T-helper 1 cell treated with Interleukin-12 subunit alpha and Interleukin-12 subunit beta and Interleukin-4 antibody, amounts not matched to agents 30 μg/mL and 1 μg/mL, for 36 hours (primary cell): ENCODE measurements at regions not wholly inside any gene's neighbourhood (a gene's known extent, or its start where the extent isn't known, plus 50 kb on each side); places are given as distances from the start of the nearest gene placed in this dataset.
"Not testable (repeated sequence)": the region's sequence is repeated elsewhere in the genome, so short reads cannot be mapped to it uniquely, and the experiment has no call there.

Experiments used
- H3K27ac Mint-ChIP-seq: one replicate; pipeline ENCODE4 v1.8.0; 2021; ENCODE audit warnings: mild to moderate bottlenecking, mixed read lengths
- H3K27me3 Mint-ChIP-seq: one replicate; pipeline ENCODE4 v1.8.0; 2021; ENCODE audit warnings: low read depth, mixed read lengths
- H3K36me3 Mint-ChIP-seq: one replicate; pipeline ENCODE4 v1.8.0; 2021; ENCODE audit warnings: low read depth, mixed read lengths
- H3K4me1 Mint-ChIP-seq: one replicate; pipeline ENCODE4 v1.8.0; 2021; ENCODE audit warnings: low read depth, mixed read lengths
- H3K4me3 Mint-ChIP-seq: one replicate; pipeline ENCODE4 v1.8.0; 2021; ENCODE audit warnings: mild to moderate bottlenecking, moderate library complexity, mixed read lengths
- H3K9me3 Mint-ChIP-seq: one replicate; pipeline ENCODE4 v1.8.0; 2021; ENCODE audit warnings: mixed read lengths

DNA sequence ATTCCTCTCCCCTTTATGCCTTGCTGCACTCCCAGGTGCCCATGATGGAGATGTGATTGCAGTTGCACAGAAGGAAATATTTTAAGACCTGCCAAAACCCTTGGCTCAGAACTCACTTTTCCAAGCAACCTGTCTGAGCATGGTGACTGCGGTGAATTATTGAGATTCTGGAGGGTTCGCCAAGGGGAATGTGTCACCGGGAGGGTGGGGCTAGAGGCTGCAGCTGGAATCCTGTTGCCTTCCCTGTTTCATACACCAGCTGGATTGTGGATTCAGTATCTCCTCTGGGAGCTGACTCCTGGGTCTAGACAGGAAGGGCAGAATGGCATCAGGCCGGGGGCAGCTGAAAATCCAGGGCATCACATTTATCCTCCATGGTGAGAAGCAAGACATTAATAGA, 527.2 kb downstream of the TMEM114 start:
- Mint-ChIP-seq H3K36me3 (peaks cover 2% of the 10 kb centered on the region), H3K27ac (no peak overlapping the region), H3K4me1 (no peaks in the 10 kb centered on the region), H3K4me3 (no peak overlapping the region), H3K9me3 (peaks cover 34% of the 10 kb centered on the region), H3K27me3 (no peaks in the 10 kb centered on the region)

DNA sequence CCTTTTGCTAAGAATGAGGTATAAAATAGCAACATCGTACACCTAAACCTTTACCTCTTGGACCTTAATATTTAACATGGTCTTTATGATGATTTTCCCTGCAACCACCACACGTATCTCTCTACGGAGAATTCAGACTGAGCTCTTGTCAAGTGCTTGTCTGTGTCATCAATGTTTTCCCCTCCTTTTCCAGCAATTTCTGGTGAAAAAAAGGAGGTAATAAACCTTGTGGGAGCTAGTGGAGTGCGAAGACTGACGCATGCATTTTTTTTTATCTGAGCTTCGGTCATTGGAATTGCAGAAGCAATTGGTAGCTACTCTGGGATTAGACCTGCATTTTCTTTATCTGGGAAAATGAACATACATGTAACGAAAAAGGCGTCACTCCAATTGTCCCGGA, 527.6 kb downstream of the TMEM114 start:
- Mint-ChIP-seq H3K27me3 (no peaks in the 10 kb centered on the region), H3K27ac (no peak overlapping the region), H3K36me3 (peaks cover 2% of the 10 kb centered on the region), H3K9me3 (peaks cover 32% of the 10 kb centered on the region), H3K4me3 (no peak overlapping the region), H3K4me1 (no peaks in the 10 kb centered on the region)

GRCh38 chr16:8055761-8056160, 534.5 kb downstream of the TMEM114 start:
- no peak overlapping the region for H3K4me3 Mint-ChIP-seq
- no peaks in the 10 kb centered on the region for H3K27me3 Mint-ChIP-seq
- peaks cover 44% of the 10 kb centered on the region for H3K9me3 Mint-ChIP-seq
- H3K4me1 Mint-ChIP-seq = no peaks in the 10 kb centered on the region
- H3K36me3 Mint-ChIP-seq = no peaks in the 10 kb centered on the region
- H3K27ac Mint-ChIP-seq = no peak overlapping the region

- no peak overlapping the region for H3K4me3 Mint-ChIP-seq
- no peaks in the 10 kb centered on the region for H3K27me3 Mint-ChIP-seq
- H3K36me3 Mint-ChIP-seq = no peaks in the 10 kb centered on the region
- H3K4me1 Mint-ChIP-seq = no peaks in the 10 kb centered on the region
- H3K9me3 Mint-ChIP-seq = peaks cover 44% of the 10 kb centered on the region
- no peak overlapping the region for H3K27ac Mint-ChIP-seq
Observed at GRCh38 chr16:8053437-8053836, 536.9 kb downstream of the TMEM114 start.

GRCh38 chr16:8048433-8048832, 541.9 kb downstream of the TMEM114 start:
- Mint-ChIP-seq H3K27ac (no peak overlapping the region), H3K4me3 (no peak overlapping the region), H3K36me3 (no peaks in the 10 kb centered on the region), H3K9me3 (peaks cover 34% of the 10 kb centered on the region), H3K4me1 (no peaks in the 10 kb centered on the region), H3K27me3 (no peaks in the 10 kb centered on the region)

GRCh38 chr16:8047736-8048135, 542.6 kb downstream of the TMEM114 start:
- Mint-ChIP-seq H3K4me3 (no peak overlapping the region), H3K27me3 (no peaks in the 10 kb centered on the region), H3K9me3 (peaks cover 33% of the 10 kb centered on the region), H3K27ac (no peak overlapping the region), H3K36me3 (no peaks in the 10 kb centered on the region), H3K4me1 (no peaks in the 10 kb centered on the region)

GRCh38 chr16:8044796-8045195, 545.5 kb downstream of the TMEM114 start:
- no peaks in the 10 kb centered on the region for H3K27me3 Mint-ChIP-seq
- H3K4me3 Mint-ChIP-seq = no peak overlapping the region
- H3K27ac Mint-ChIP-seq = no peak overlapping the region
- H3K36me3 Mint-ChIP-seq = no peaks in the 10 kb centered on the region
- peaks cover 27% of the 10 kb centered on the region for H3K9me3 Mint-ChIP-seq
- H3K4me1 Mint-ChIP-seq = no peaks in the 10 kb centered on the region

GRCh38 chr16:8032406-8032805, 557.9 kb downstream of the TMEM114 start:
- H3K4me3 Mint-ChIP-seq = no peak overlapping the region
- no peaks in the 10 kb centered on the region for H3K27me3 Mint-ChIP-seq
- peaks cover 32% of the 10 kb centered on the region for H3K9me3 Mint-ChIP-seq
- no peak overlapping the region for H3K27ac Mint-ChIP-seq
- H3K4me1 Mint-ChIP-seq = no peaks in the 10 kb centered on the region
- no peaks in the 10 kb centered on the region for H3K36me3 Mint-ChIP-seq

GRCh38 chr16:8030004-8030403, 560.3 kb downstream of the TMEM114 start:
- not testable (repeated sequence) for H3K27me3 Mint-ChIP-seq, H3K27ac Mint-ChIP-seq, H3K4me1 Mint-ChIP-seq, H3K4me3 Mint-ChIP-seq, H3K36me3 Mint-ChIP-seq
- H3K9me3 Mint-ChIP-seq = peaks cover 44% of the 10 kb centered on the region

DNA sequence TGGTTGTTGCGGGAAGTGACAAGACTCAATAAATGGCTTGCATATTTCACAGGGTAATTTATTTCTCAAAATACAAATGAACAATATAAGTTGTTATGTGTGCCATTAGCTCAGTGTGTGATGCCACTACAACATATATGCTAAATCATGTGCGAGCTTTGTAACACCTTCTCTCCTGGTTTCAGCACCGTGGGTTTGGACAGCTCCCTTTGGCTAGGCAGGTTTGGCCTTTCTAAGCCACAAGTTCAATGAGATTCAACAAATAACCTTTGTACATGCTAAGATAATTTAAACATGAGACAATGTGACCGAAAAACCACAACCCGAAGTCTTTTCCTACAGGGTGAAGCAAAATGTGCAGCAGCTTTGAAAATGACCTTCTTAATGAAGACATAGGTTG, 563.9 kb downstream of the TMEM114 start:
- H3K9me3 Mint-ChIP-seq = peaks cover 43% of the 10 kb centered on the region
- no peaks in the 10 kb centered on the region for H3K27me3 Mint-ChIP-seq
- no peak overlapping the region for H3K27ac Mint-ChIP-seq
- no peak overlapping the region for H3K4me3 Mint-ChIP-seq
- H3K4me1 Mint-ChIP-seq = no peaks in the 10 kb centered on the region
- H3K36me3 Mint-ChIP-seq = no peaks in the 10 kb centered on the region

- Mint-ChIP-seq H3K36me3 (no peaks in the 10 kb centered on the region), H3K4me1 (no peaks in the 10 kb centered on the region), H3K4me3 (no peak overlapping the region), H3K9me3 (peaks cover 31% of the 10 kb centered on the region), H3K27me3 (no peaks in the 10 kb centered on the region), H3K27ac (no peak overlapping the region)
Observed at GRCh38 chr16:8023326-8023725, 567.0 kb downstream of the TMEM114 start.

DNA sequence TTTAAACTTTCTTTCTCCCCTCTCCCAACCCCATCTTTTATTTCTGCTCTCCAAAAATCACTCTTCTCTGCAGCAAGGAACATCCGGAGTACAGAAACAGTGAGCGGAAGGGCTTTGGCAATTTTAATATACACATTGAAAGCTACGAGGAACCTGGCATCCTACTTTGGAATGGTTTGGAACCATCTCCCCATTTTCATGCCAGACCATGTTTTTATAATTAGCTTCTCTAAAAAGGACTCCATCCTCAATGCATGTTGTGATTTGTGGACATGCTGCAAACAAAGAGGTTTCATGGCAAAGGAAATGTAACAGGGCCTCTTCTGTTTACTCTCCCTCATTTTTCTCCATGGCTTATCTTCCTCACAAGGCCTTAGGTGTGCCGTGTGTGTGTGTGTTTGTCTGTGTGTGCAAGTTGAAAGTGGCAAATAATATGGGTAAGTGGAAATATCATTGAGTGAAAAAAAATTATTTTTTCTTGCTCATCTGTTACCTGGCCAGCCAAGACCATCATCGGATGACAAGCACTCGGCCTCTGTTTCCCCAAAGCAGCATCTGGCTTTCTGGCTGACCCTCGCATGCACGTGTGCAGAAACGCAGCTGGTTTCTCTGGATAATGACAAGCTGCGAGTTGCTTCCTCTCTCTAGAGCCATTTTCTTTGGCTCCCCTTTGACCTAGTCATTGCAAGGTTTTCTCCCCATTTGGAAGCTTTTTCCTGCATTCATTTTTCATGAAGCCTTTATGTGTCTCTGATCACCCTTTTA, 585.0 kb downstream of the TMEM114 start:
- Mint-ChIP-seq H3K4me1 (no peaks in the 10 kb centered on the region), H3K4me3 (no peak overlapping the region), H3K9me3 (peaks cover 54% of the 10 kb centered on the region), H3K36me3 (no peaks in the 10 kb centered on the region), H3K27ac (no peak overlapping the region), H3K27me3 (no peaks in the 10 kb centered on the region)

- peaks cover 72% of the 10 kb centered on the region for H3K9me3 Mint-ChIP-seq
- no peaks in the 10 kb centered on the region for H3K36me3 Mint-ChIP-seq
- no peaks in the 10 kb centered on the region for H3K4me1 Mint-ChIP-seq
- H3K27ac Mint-ChIP-seq = no peak overlapping the region
- H3K27me3 Mint-ChIP-seq = no peaks in the 10 kb centered on the region
- no peak overlapping the region for H3K4me3 Mint-ChIP-seq
Observed at GRCh38 chr16:7998789-7999453, 591.4 kb downstream of the TMEM114 start.

- Mint-ChIP-seq H3K27ac (no peak overlapping the region), H3K4me3 (no peak overlapping the region), H3K9me3 (peaks cover 75% of the 10 kb centered on the region), H3K4me1 (no peaks in the 10 kb centered on the region), H3K27me3 (no peaks in the 10 kb centered on the region), H3K36me3 (no peaks in the 10 kb centered on the region)
Observed at GRCh38 chr16:7997966-7998365, 592.3 kb downstream of the TMEM114 start.

- Mint-ChIP-seq H3K36me3 (no peaks in the 10 kb centered on the region), H3K9me3 (peaks cover 60% of the 10 kb centered on the region), H3K27me3 (no peaks in the 10 kb centered on the region), H3K4me1 (no peaks in the 10 kb centered on the region), H3K27ac (no peak overlapping the region), H3K4me3 (no peak overlapping the region)
Observed at GRCh38 chr16:7992616-7993015, 597.7 kb downstream of the TMEM114 start.
